Testis (tissue), 2 donors: ENCODE measurements at regions not wholly inside any gene's neighbourhood (a gene's known extent, or its start where the extent isn't known, plus 50 kb on each side); places are given as distances from the start of the nearest gene placed in this dataset.

Source experiments
- DNase-seq: peaks from one replicate; pipeline ENCODE4 v3.0.0-alpha.2; 2019
- H3K27ac ChIP-seq, 2 donors: fragments of 200-600 bp; sonication (generic); one replicate each; pipeline ENCODE4 v1.5.1; 2019
- H3K27me3 ChIP-seq: fragments of 200-600 bp; sonication (generic); one replicate; pipeline ENCODE4 v1.5.1; 2019
- H3K36me3 ChIP-seq: fragments of 200-600 bp; sonication (generic); one replicate; pipeline ENCODE4 v1.5.1; 2017; ENCODE audit warnings: low read depth; ENCODE audit errors: missing control alignments
- H3K4me1 ChIP-seq: fragments of 200-600 bp; sonication (generic); one replicate; pipeline ENCODE4 v1.5.1; 2019
- H3K4me3 ChIP-seq, 2 donors: fragments of 200-600 bp; sonication (generic); one replicate each; pipeline ENCODE4 v1.5.1; 2017 to 2019
- H3K9me3 ChIP-seq: fragments of 200-600 bp; sonication (generic); one replicate; pipeline ENCODE4 v1.5.1; 2017
- CTCF ChIP-seq, 3 experiments: fragments of 450-650 bp in 2 of 3; fragments of 200-600 bp in 1 of 3; sonication (generic) in 1 of 3; IDR thresholded peaks; one replicate each; pipeline ENCODE4 v1.5.1; 2016 to 2019; ENCODE audit warnings: antibody characterized with exemption in 3 of 3, mild to moderate bottlenecking in 2 of 3, moderate library complexity in 1 of 3
- POLR2A ChIP-seq: fragments of 450-650 bp; IDR thresholded peaks from one replicate; pipeline ENCODE4 v1.6.1; 2017; ENCODE audit warnings: antibody characterized with exemption, mild to moderate bottlenecking, moderate library complexity
- WGBS, 2 donors: methylation state at CpG; one replicate each; pipeline ENCODE4 v1.1.5; 2018; 5-methylcytosine and 5-hydroxymethylcytosine counted together
- intact Hi-C: fragments of 100-400 bp; cut with DNase I; formaldehyde crosslinking; loops from one replicate; pipeline ENCODE4 v1.15.1; 2023; ENCODE audit warnings: low total_unique reads

GRCh38 chr5:88140856-88141752, 127.5 kb downstream of the TMEM161B start:
- Histone ChIP-seq H3K9me3 (no peaks in the 10 kb centered on the region), H3K27ac (peak overlapping the region in 1 of 2 donors; percentile 29), H3K4me3 (peak overlapping the region; percentile 47 to 56), H3K36me3 (no peaks in the 10 kb centered on the region), H3K4me1 (no peaks in the 10 kb centered on the region), H3K27me3 (no peaks in the 10 kb centered on the region)
- peak; percentile 97 for DNase-seq
- no peak for TF ChIP-seq POLR2A
- TF ChIP-seq CTCF (IDR thresholded peaks at IDR 0.05): peak; percentile 62 to 91 (median 82)
- WGBS, 2 donors: 1 to 2% methylated on average over 46 to 47 of the region's 49 CpGs
- intact Hi-C loops: no loop called here

- Histone ChIP-seq H3K27ac (no peak overlapping the region), H3K4me3 (peak overlapping the region; percentile 47 to 56), H3K36me3 (no peaks in the 10 kb centered on the region), H3K4me1 (no peaks in the 10 kb centered on the region), H3K27me3 (no peaks in the 10 kb centered on the region), H3K9me3 (no peaks in the 10 kb centered on the region)
- no peak for DNase-seq
- intact Hi-C loops: no loop called here
- TF ChIP-seq CTCF (IDR thresholded peaks at IDR 0.05): no peak
- TF ChIP-seq POLR2A: no peak
- 4% methylated on average over 15 of the region's 15 CpGs for WGBS, 2 donors
Measured at GRCh38 chr5:88140396-88140855, 128.2 kb downstream of the TMEM161B start.

- Histone ChIP-seq H3K27me3 (no peaks in the 10 kb centered on the region), H3K9me3 (no peaks in the 10 kb centered on the region), H3K4me3 (no peak overlapping the region), H3K27ac (no peak overlapping the region), H3K4me1 (no peaks in the 10 kb centered on the region), H3K36me3 (no peaks in the 10 kb centered on the region)
- intact Hi-C loops: no loop called here
- no peak for DNase-seq
- no peak for TF ChIP-seq POLR2A
- no peak for TF ChIP-seq CTCF (IDR thresholded peaks at IDR 0.05)
- WGBS, 2 donors: 92 to 94% methylated on average over 5 of the region's 5 CpGs
Measured at GRCh38 chr5:88130211-88130815, 138.3 kb downstream of the TMEM161B start.

GRCh38 chr5:88128813-88129212, 139.8 kb downstream of the TMEM161B start:
- TF ChIP-seq CTCF (IDR thresholded peaks at IDR 0.05): no peak
- TF ChIP-seq POLR2A: no peak
- intact Hi-C loops: no loop called here
- H3K36me3 ChIP-seq: no peaks in the 10 kb centered on the region
- no peak overlapping the region for H3K27ac ChIP-seq
- H3K27me3 ChIP-seq: no peaks in the 10 kb centered on the region
- DNase-seq: no peak
- 95 to 98% methylated on average over 2 of the region's 2 CpGs for WGBS, 2 donors
- no peaks in the 10 kb centered on the region for H3K4me1 ChIP-seq
- no peak overlapping the region for H3K4me3 ChIP-seq
- H3K9me3 ChIP-seq: no peaks in the 10 kb centered on the region
